PC-9 (cell line): ENCODE measurements at regions not wholly inside any gene's neighbourhood (a gene's known extent, or its start where the extent isn't known, plus 50 kb on each side); places are given as distances from the start of the nearest gene placed in this dataset.

ENCODE experiments used
- EZH2 ChIP-seq: fragments of 200-600 bp; sonication (generic); IDR thresholded peaks from 2 replicates; pipeline ENCODE4 v1.8.0; 2017; ENCODE audit warnings: antibody characterized with exemption, low read depth
- TF ChIP-seq, protein P1 (sequence below): fragments of 200-600 bp; sonication (generic); conservative IDR thresholded peaks from 2 replicates; pipeline ENCODE4 v1.6.1; 2017; ENCODE audit warnings: mixed run types, antibody characterized with exemption, mild to moderate bottlenecking, moderate library complexity

DNA sequence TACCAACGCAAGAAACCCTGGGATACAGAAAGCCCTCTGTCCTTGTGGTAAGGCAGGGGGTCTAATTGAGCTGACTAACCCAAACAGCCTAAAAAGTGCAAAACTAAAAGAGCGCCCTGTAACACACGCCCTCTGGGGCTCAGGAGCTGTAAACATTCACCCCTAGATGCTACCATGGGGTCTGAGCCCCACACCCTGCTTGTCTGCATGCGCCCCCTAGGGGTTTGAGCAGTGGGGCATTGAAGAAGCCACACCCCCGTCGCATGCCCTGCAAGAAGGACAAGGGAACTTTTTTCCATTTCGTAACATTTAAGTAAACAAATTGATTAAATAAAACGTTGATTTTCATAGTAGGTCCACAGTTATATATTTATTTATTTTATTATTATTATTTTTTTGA, 616.9 kb upstream of the MAN1A1 start:
- TF ChIP-seq, protein P1, sequence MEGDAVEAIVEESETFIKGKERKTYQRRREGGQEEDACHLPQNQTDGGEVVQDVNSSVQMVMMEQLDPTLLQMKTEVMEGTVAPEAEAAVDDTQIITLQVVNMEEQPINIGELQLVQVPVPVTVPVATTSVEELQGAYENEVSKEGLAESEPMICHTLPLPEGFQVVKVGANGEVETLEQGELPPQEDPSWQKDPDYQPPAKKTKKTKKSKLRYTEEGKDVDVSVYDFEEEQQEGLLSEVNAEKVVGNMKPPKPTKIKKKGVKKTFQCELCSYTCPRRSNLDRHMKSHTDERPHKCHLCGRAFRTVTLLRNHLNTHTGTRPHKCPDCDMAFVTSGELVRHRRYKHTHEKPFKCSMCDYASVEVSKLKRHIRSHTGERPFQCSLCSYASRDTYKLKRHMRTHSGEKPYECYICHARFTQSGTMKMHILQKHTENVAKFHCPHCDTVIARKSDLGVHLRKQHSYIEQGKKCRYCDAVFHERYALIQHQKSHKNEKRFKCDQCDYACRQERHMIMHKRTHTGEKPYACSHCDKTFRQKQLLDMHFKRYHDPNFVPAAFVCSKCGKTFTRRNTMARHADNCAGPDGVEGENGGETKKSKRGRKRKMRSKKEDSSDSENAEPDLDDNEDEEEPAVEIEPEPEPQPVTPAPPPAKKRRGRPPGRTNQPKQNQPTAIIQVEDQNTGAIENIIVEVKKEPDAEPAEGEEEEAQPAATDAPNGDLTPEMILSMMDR: peak; percentile 18; the same call in 1 of the 2 replicates
- TF ChIP-seq EZH2: no peak
